Liver (tissue), 8 donors: ENCODE measurements at regions not wholly inside any gene's neighbourhood (a gene's known extent, or its start where the extent isn't known, plus 50 kb on each side); places are given as distances from the start of the nearest gene placed in this dataset.

Experiments used
- DNase-seq: peaks from one replicate; pipeline ENCODE4 v3.0.0-alpha.2; 2017; ENCODE audit warnings: low spot score
- H3K27ac ChIP-seq, 2 donors: one replicate each; pipeline ENCODE4 v1.7.0; 2013; ENCODE audit warnings: inconsistent platforms in 2 of 2, low read length in 2 of 2, control low read depth in 1 of 2, low read depth in 1 of 2, mild to moderate bottlenecking in 1 of 2
- H3K27me3 ChIP-seq, 4 donors: one replicate each; pipeline versions ENCODE4 v1.6.1 to v1.7.0; 2013; ENCODE audit warnings: low read length in 3 of 4, inconsistent platforms in 1 of 4, mild to moderate bottlenecking in 1 of 4, moderate library complexity in 1 of 4; ENCODE audit not compliant: control insufficient read depth in 4 of 4, insufficient read depth in 4 of 4
- H3K36me3 ChIP-seq, 4 donors: one replicate each; pipeline versions ENCODE4 v1.6.1 to v1.7.0; 2013; ENCODE audit warnings: low read length in 3 of 4, mild to moderate bottlenecking in 3 of 4, low read depth in 1 of 4, moderate library complexity in 1 of 4; ENCODE audit not compliant: control insufficient read depth in 4 of 4, insufficient read depth in 3 of 4
- H3K4me1 ChIP-seq, 4 donors: one replicate each; pipeline versions ENCODE4 v1.6.1 to v1.7.0; 2013; ENCODE audit warnings: low read length in 3 of 4, mild to moderate bottlenecking in 3 of 4, moderate library complexity in 1 of 4; ENCODE audit not compliant: control insufficient read depth in 4 of 4, insufficient read depth in 4 of 4
- H3K4me3 ChIP-seq, 3 donors: one replicate each; pipeline versions ENCODE4 v1.6.1 to v1.7.0; 2013; ENCODE audit warnings: low read length in 3 of 3, control low read depth in 1 of 3, low read depth in 1 of 3, mild to moderate bottlenecking in 1 of 3
- H3K9ac ChIP-seq, 2 donors: one replicate each; pipeline ENCODE4 v1.7.0; 2013; ENCODE audit warnings: low read length in 2 of 2, mild to moderate bottlenecking in 2 of 2, moderate library complexity in 2 of 2, control low read depth in 1 of 2, low read depth in 1 of 2
- H3K9me3 ChIP-seq, 4 donors: one replicate each; pipeline versions ENCODE4 v1.6.1 to v1.7.0; 2013; ENCODE audit warnings: low read length in 3 of 4; ENCODE audit not compliant: control insufficient read depth in 4 of 4
- ATF3 ChIP-seq: IDR thresholded peaks from 2 replicates; pipeline ENCODE4 v1.6.1; 2016; ENCODE audit warnings: antibody characterized with exemption
- EGR1 ChIP-seq, 2 donors: IDR thresholded peaks; 2 replicates each; pipeline ENCODE4 v1.6.1; 2016 to 2018; ENCODE audit warnings: antibody characterized with exemption in 2 of 2, low read depth in 2 of 2
- FOXA1 ChIP-seq: IDR thresholded peaks from 2 replicates; pipeline ENCODE4 v1.6.1; 2016; ENCODE audit warnings: antibody characterized with exemption
- FOXA2 ChIP-seq: IDR thresholded peaks from 2 replicates; pipeline ENCODE4 v1.6.1; 2016; ENCODE audit warnings: antibody characterized with exemption
- GABPA ChIP-seq, 2 donors: IDR thresholded peaks in 1 of 2; conservative IDR thresholded peaks in 1 of 2; 2 replicates each; pipeline ENCODE4 v1.6.1; 2016; ENCODE audit warnings: antibody characterized with exemption in 2 of 2, mild to moderate bottlenecking in 1 of 2, moderate library complexity in 1 of 2
- HNF4A ChIP-seq, 2 donors: conservative IDR thresholded peaks; 2 replicates each; pipeline ENCODE4 v1.6.1; 2016; ENCODE audit warnings: antibody characterized with exemption in 2 of 2, mild to moderate bottlenecking in 2 of 2
- HNF4G ChIP-seq: IDR thresholded peaks from 2 replicates; pipeline ENCODE4 v1.6.1; 2016; ENCODE audit warnings: antibody characterized with exemption
- JUND ChIP-seq, 2 donors: IDR thresholded peaks; 2 replicates each; pipeline ENCODE4 v1.6.1; 2016; ENCODE audit warnings: antibody characterized with exemption in 2 of 2
- NR2F2 ChIP-seq: IDR thresholded peaks from 2 replicates; pipeline ENCODE4 v1.6.1; 2016; ENCODE audit warnings: antibody characterized with exemption
- RAD21 ChIP-seq, 2 donors: IDR thresholded peaks; 2 replicates each; pipeline ENCODE4 v1.6.1; 2016; ENCODE audit warnings: antibody characterized with exemption in 2 of 2, mild to moderate bottlenecking in 2 of 2
- REST ChIP-seq: IDR thresholded peaks from 2 replicates; pipeline ENCODE4 v1.6.1; 2016; ENCODE audit warnings: antibody characterized with exemption, mild to moderate bottlenecking
- RXRA ChIP-seq, 2 donors: IDR thresholded peaks; 2 replicates each; pipeline ENCODE4 v1.6.1; 2017 to 2018; ENCODE audit warnings: antibody characterized with exemption in 2 of 2, mild to moderate bottlenecking in 1 of 2
- SP1 ChIP-seq: IDR thresholded peaks from 2 replicates; pipeline ENCODE4 v1.6.1; 2018; ENCODE audit warnings: antibody characterized with exemption, mild to moderate bottlenecking
- TAF1 ChIP-seq: conservative IDR thresholded peaks from 2 replicates; pipeline ENCODE4 v1.6.1; 2016; ENCODE audit warnings: antibody characterized with exemption, mild to moderate bottlenecking
- YY1 ChIP-seq: IDR thresholded peaks from 2 replicates; pipeline ENCODE4 v1.6.1; 2016; ENCODE audit warnings: antibody characterized with exemption, mild to moderate bottlenecking
- WGBS: extraction: QIAGEN DNeasy Blood & Tissue Kit; methylation state at CpG from one replicate; pipeline ENCODE4 v1.1.7; 2013; 5-methylcytosine and 5-hydroxymethylcytosine counted together
- TF ChIP-seq, protein P1 (sequence below): fragments of 150-350 bp; IDR thresholded peaks from 2 replicates; pipeline ENCODE4 v1.5.1; 2017; ENCODE audit warnings: improper control_type of control experiment, low read depth, low read length; ENCODE audit not compliant: missing input control
- TF ChIP-seq, protein P2 (sequence below): IDR thresholded peaks from 2 replicates; pipeline ENCODE4 v1.6.1; 2016; ENCODE audit warnings: antibody characterized with exemption
- donor health status: healthy.
- donor health status: healthy.
- donor health status: healthy.
- donor health status: healthy.
- donor health status: healthy.

GRCh38 chr19:28430214-28430613 lies 782.7 kb downstream of the UQCRFS1 start:
- Histone ChIP-seq H3K4me1 (no peaks in the 10 kb centered on the region), H3K27me3 (peaks cover 0 to 6% (median 0%) of the 10 kb centered on the region in 4 donors), H3K9me3 (no peaks in the 10 kb centered on the region), H3K36me3 (no peaks in the 10 kb centered on the region), H3K4me3 (no peak overlapping the region), H3K9ac (no peak overlapping the region), H3K27ac (no peak overlapping the region)
- WGBS: 52% methylated on average over 2 of the region's 2 CpGs
- DNase-seq: no peak
- TF ChIP-seq GABPA (IDR thresholded peaks at IDR 0.05 in 1 of 2, conservative IDR thresholded peaks at IDR 0.05 in 1 of 2): no peak
- TF ChIP-seq RAD21 (IDR thresholded peaks at IDR 0.05): no peak
- TF ChIP-seq JUND (IDR thresholded peaks at IDR 0.05): no peak
- TF ChIP-seq RXRA (IDR thresholded peaks at IDR 0.05): no peak
- TF ChIP-seq, protein P1, sequence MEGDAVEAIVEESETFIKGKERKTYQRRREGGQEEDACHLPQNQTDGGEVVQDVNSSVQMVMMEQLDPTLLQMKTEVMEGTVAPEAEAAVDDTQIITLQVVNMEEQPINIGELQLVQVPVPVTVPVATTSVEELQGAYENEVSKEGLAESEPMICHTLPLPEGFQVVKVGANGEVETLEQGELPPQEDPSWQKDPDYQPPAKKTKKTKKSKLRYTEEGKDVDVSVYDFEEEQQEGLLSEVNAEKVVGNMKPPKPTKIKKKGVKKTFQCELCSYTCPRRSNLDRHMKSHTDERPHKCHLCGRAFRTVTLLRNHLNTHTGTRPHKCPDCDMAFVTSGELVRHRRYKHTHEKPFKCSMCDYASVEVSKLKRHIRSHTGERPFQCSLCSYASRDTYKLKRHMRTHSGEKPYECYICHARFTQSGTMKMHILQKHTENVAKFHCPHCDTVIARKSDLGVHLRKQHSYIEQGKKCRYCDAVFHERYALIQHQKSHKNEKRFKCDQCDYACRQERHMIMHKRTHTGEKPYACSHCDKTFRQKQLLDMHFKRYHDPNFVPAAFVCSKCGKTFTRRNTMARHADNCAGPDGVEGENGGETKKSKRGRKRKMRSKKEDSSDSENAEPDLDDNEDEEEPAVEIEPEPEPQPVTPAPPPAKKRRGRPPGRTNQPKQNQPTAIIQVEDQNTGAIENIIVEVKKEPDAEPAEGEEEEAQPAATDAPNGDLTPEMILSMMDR: no peak
- TF ChIP-seq TAF1: no peak
- TF ChIP-seq YY1: no peak
- TF ChIP-seq HNF4G: no peak
- TF ChIP-seq NR2F2: no peak
- no peak for TF ChIP-seq SP1
- TF ChIP-seq ATF3: no peak
- TF ChIP-seq HNF4A (conservative IDR thresholded peaks at IDR 0.05): no peak
- no peak for TF ChIP-seq EGR1 (IDR thresholded peaks at IDR 0.05; ENCODE audit: low read depth in 2 of 2)
- TF ChIP-seq, protein P2, sequence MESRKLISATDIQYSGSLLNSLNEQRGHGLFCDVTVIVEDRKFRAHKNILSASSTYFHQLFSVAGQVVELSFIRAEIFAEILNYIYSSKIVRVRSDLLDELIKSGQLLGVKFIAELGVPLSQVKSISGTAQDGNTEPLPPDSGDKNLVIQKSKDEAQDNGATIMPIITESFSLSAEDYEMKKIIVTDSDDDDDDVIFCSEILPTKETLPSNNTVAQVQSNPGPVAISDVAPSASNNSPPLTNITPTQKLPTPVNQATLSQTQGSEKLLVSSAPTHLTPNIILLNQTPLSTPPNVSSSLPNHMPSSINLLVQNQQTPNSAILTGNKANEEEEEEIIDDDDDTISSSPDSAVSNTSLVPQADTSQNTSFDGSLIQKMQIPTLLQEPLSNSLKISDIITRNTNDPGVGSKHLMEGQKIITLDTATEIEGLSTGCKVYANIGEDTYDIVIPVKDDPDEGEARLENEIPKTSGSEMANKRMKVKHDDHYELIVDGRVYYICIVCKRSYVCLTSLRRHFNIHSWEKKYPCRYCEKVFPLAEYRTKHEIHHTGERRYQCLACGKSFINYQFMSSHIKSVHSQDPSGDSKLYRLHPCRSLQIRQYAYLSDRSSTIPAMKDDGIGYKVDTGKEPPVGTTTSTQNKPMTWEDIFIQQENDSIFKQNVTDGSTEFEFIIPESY: no peak
- TF ChIP-seq FOXA1: no peak
- no peak for TF ChIP-seq FOXA2

DNA sequence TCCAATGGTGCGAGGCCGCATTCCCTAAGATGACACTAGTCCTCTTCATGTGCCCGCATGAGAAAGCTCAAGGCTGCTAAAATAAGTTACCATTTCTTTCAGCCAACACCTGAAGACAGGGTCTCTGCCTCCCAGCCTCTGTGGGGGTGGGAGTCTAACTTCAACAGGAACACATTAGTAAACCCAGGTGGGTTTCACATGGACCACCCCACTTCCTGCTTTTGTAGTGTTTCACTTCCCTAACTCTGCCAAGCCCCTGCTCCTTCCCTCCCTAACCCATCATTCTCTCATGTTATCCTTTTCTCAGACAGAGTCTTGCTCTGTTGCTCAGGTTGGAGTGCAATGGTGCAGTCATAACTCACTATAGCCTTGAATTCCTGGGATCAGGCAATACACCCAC lies 783.6 kb downstream of the UQCRFS1 start:
- H3K4me3 ChIP-seq: no peak overlapping the region
- H3K27me3 ChIP-seq: peaks cover 0 to 6% (median 0%) of the 10 kb centered on the region in 4 donors
- H3K4me1 ChIP-seq: no peaks in the 10 kb centered on the region
- no peaks in the 10 kb centered on the region for H3K36me3 ChIP-seq
- TF ChIP-seq HNF4G: no peak
- no peak for TF ChIP-seq RXRA (IDR thresholded peaks at IDR 0.05)
- TF ChIP-seq REST: no peak
- DNase-seq: no peak
- no peak overlapping the region for H3K9ac ChIP-seq
- WGBS: 81% methylated on average over 3 of the region's 3 CpGs
- H3K9me3 ChIP-seq: no peaks in the 10 kb centered on the region
- H3K27ac ChIP-seq: no peak overlapping the region
